ENCODE measurements at regions not wholly inside any gene's neighbourhood (a gene's known extent, or its start where the extent isn't known, plus 50 kb on each side); places are given as distances from the start of the nearest gene placed in this dataset.

GRCh38 chrX:117568238-117568637, 548.4 kb downstream of the KLHL13 start:
- TF ChIP-seq CTCF (IDR thresholded peaks at IDR 0.05), result no peak
- TF ChIP-seq EP300 (IDR thresholded peaks at IDR 0.05), result no peak

Data from esophagus muscularis mucosa (tissue), 3 donors.